DMS 273 treated with DMSO at 0.1 percent for 48 hours (cell line): ENCODE measurements at regions not wholly inside any gene's neighbourhood (a gene's known extent, or its start where the extent isn't known, plus 50 kb on each side); places are given as distances from the start of the nearest gene placed in this dataset.

Source experiments
- DNase-seq: peaks from one replicate; lab custom pipeline; 2025; lab: John Stamatoyannopoulos, UW

- no peak for DNase-seq
These were observed 386.3 kb upstream of the MYT1L start for GRCh38 chr2:2717406-2717805.

GRCh38 chr2:2716771-2717170 is 385.7 kb upstream of the MYT1L start:
- DNase-seq, result no peak

- DNase-seq, result no peak
These were observed 384.2 kb upstream of the MYT1L start for GRCh38 chr2:2715036-2715818.

- DNase-seq, result no peak
These were observed 383.3 kb upstream of the MYT1L start for GRCh38 chr2:2714408-2714807.

- no peak for DNase-seq
These were observed 378.3 kb upstream of the MYT1L start for GRCh38 chr2:2709431-2709770.

GRCh38 chr2:2708575-2709430 is 377.7 kb upstream of the MYT1L start:
- no peak for DNase-seq

GRCh38 chr2:2707206-2707991 is 376.3 kb upstream of the MYT1L start:
- DNase-seq, result no peak

GRCh38 chr2:2706306-2706705 is 375.2 kb upstream of the MYT1L start:
- no peak for DNase-seq

- no peak for DNase-seq
These were observed 374.8 kb upstream of the MYT1L start for GRCh38 chr2:2705871-2706270.

GRCh38 chr2:2704428-2705090 is 373.5 kb upstream of the MYT1L start:
- DNase-seq, result no peak

GRCh38 chr2:2703762-2704427 is 372.8 kb upstream of the MYT1L start:
- no peak for DNase-seq

- no peak for DNase-seq
These were observed 372.1 kb upstream of the MYT1L start for GRCh38 chr2:2703172-2703571.

- DNase-seq, result no peak
These were observed 371.3 kb upstream of the MYT1L start for GRCh38 chr2:2702385-2702784.

- DNase-seq, result no peak
These were observed 370.7 kb upstream of the MYT1L start for GRCh38 chr2:2701813-2702212.

GRCh38 chr2:2701176-2701781 is 370.2 kb upstream of the MYT1L start:
- DNase-seq, result no peak

GRCh38 chr2:2699121-2699505 is 368.0 kb upstream of the MYT1L start:
- DNase-seq, result no peak

GRCh38 chr2:2698182-2699120 is 367.4 kb upstream of the MYT1L start:
- DNase-seq, result no peak

- no peak for DNase-seq
These were observed 365.8 kb upstream of the MYT1L start for GRCh38 chr2:2696733-2697455.

- DNase-seq, result no peak
These were observed 365.2 kb upstream of the MYT1L start for GRCh38 chr2:2696325-2696724.
